GM20000 (cell line): ENCODE measurements at regions not wholly inside any gene's neighbourhood (a gene's known extent, or its start where the extent isn't known, plus 50 kb on each side); places are given as distances from the start of the nearest gene placed in this dataset.

Experiments
- DNase-seq: peaks from one replicate; pipeline ENCODE4 v3.0.0; 2012; ENCODE audit warnings: low spot score
- CTCF ChIP-seq: IDR thresholded peaks from 2 replicates; pipeline ENCODE4 v1.5.1; 2012; ENCODE audit warnings: mild to moderate bottlenecking, control low read depth; ENCODE audit errors: extremely low read depth, missing control alignments

GRCh38 chr12:24034160-24034559 lies 84.7 kb upstream of the SOX5 start:
- no peak for DNase-seq
- no peak for TF ChIP-seq CTCF

DNA sequence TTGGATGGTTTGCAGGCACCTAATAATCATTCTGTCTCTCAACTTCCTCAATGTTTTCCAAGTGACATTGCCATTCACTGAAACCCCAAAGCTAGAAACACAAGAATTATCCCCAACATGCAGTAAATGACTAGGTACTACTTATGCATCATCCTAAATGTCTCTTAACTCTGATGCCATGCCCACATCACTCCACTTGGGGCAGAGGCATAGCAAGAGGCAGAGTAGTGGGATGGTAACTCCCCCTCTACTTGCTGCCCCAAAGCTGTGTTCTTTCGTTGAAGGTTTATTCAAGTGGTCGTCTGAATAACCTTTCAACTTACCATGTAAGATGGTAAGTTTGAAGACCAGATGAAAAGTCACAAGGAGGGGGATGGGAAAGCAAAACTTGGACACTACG lies 77.9 kb upstream of the SOX5 start:
- TF ChIP-seq CTCF, result no peak
- DNase-seq, result no peak

DNA sequence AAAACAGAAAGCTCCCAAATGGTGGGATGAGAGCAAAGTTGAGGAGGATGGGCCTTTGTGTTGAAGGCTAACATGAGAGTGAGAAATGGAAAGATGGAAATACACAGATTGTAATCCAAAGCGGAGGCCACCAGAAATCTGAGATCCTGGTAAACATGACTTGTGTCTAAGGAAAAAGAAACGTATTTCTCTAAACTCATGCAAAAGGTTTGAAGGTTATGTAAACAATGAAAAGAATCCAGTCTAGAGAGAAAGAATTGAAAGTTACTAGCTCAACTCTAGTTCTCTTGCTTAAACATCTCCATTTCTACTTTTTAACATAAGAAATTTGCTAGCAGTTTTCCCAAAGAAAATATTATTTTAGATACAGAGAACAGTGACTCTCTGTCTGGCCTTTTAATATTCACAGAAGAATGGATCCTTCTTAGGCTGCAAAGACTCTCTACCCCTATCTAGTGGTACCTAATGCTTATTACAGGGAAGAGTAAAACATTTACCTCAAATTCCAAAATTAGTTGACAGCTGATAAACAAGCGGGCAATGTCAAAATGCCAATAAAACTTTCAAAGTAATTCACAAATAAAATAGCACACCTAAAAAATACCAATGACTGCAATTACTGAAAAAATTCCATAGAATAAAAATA lies 75.8 kb upstream of the SOX5 start:
- no peak for DNase-seq
- peak; percentile 12 for TF ChIP-seq CTCF

DNA sequence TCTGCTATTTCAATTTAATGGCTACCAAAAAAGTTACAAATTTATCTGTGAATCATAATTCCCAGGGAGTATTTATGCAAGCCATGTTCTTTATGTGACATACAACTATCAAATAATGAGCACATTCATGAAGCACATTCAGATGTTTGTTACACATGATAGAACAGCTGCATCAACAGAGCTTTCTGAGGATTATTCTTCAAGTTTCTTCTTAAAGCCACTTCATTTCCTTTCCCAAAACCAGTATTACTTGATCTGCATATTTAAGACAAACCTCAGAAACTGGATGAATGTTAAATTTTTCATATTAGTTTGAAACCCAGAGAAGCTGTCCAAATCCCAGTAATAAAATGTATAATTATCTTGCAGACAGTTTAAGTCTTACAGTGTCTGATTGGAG lies 73.6 kb upstream of the SOX5 start:
- TF ChIP-seq CTCF, result no peak
- no peak for DNase-seq

- no peak for DNase-seq
These were observed 71.7 kb upstream of the SOX5 start for GRCh38 chr12:24021164-24021502.

GRCh38 chr12:24020397-24021163 lies 71.1 kb upstream of the SOX5 start:
- no peak for TF ChIP-seq CTCF
- DNase-seq, result no peak

More at GRCh38 chr12:24021164-24021502, 71.7 kb upstream of the SOX5 start:
- TF ChIP-seq CTCF, result no peak

GRCh38 chr12:24015833-24016160 lies 66.3 kb upstream of the SOX5 start:
- no peak for TF ChIP-seq CTCF
- DNase-seq, result no peak
